Esophagus squamous epithelium (tissue), 4 donors: ENCODE measurements at regions not wholly inside any gene's neighbourhood (a gene's known extent, or its start where the extent isn't known, plus 50 kb on each side); places are given as distances from the start of the nearest gene placed in this dataset.

Experiments
- POLR2A ChIP-seq, 4 donors: fragments of 450-650 bp; IDR thresholded peaks; one replicate each; pipeline ENCODE4 v1.6.1; 2017; ENCODE audit warnings: antibody characterized with exemption in 4 of 4, mild to moderate bottlenecking in 4 of 4, moderate library complexity in 3 of 4
- TF ChIP-seq, protein P1 (sequence below), 6 experiments: fragments of 450-650 bp in 4 of 6; fragments of 200-600 bp in 2 of 6; sonication (generic) in 2 of 6; IDR thresholded peaks; one replicate each; pipeline ENCODE4 v1.5.1; 2016 to 2019; ENCODE audit warnings: antibody characterized with exemption in 6 of 6, mild to moderate bottlenecking in 4 of 6, moderate library complexity in 4 of 6

DNA sequence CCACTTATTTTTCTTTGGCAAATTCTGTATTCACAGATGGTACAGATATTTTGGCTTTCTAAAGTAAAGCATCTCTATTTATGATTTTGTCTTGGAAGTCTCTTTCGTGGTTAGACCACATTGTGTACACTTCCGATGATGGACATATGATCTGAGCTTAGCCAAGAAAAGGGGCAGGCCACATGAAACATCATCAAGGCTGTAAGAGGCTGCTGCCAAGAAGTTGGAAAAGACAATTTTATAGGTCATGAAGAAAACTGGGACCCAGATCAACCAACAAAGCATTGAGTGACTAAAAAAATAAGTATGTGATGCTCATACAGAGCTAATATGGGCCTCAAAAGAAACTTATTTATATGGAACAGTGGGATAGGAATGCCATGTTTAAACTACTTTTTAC is 266.4 kb downstream of the HAO1 start:
- no peak for TF ChIP-seq POLR2A (IDR thresholded peaks at IDR 0.05)
- TF ChIP-seq, protein P1, sequence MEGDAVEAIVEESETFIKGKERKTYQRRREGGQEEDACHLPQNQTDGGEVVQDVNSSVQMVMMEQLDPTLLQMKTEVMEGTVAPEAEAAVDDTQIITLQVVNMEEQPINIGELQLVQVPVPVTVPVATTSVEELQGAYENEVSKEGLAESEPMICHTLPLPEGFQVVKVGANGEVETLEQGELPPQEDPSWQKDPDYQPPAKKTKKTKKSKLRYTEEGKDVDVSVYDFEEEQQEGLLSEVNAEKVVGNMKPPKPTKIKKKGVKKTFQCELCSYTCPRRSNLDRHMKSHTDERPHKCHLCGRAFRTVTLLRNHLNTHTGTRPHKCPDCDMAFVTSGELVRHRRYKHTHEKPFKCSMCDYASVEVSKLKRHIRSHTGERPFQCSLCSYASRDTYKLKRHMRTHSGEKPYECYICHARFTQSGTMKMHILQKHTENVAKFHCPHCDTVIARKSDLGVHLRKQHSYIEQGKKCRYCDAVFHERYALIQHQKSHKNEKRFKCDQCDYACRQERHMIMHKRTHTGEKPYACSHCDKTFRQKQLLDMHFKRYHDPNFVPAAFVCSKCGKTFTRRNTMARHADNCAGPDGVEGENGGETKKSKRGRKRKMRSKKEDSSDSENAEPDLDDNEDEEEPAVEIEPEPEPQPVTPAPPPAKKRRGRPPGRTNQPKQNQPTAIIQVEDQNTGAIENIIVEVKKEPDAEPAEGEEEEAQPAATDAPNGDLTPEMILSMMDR (IDR thresholded peaks at IDR 0.05) = no peak
